ENCODE measurements at regions not wholly inside any gene's neighbourhood (a gene's known extent, or its start where the extent isn't known, plus 50 kb on each side); places are given as distances from the start of the nearest gene placed in this dataset.
"Not testable (repeated sequence)": the region's sequence is repeated elsewhere in the genome, so short reads cannot be mapped to it uniquely, and the experiment has no call there.

DNA sequence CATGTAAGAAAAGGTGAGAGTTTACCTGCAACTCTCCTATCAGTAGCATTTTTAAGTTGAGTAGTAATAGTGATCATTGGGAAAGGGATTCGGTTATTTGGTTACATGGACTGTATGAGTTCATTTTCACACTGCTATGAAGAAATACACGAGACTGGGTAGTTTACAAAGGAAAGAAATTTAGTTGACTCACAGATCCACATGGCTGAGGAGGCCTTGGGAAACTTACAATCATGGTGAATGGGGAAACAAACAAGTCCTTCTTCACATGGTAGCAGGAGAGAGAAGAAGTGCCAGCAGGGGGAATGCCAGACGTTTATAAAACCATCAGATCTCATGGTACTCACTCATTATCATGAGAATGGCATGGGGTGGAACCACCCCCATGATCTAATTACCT is 59.3 kb upstream of the FBXO28 start:
- H3K4me2 ChIP-seq (ENCODE audit: insufficient read depth, low read length), result no peak overlapping the region
- no peaks in the 10 kb centered on the region for H3K9me3 ChIP-seq (ENCODE audit: low read depth, low read length)
- no peaks in the 10 kb centered on the region for H3K79me2 ChIP-seq (ENCODE audit: insufficient read depth, low read length)
- H3K27ac ChIP-seq (ENCODE audit: low read depth, low read length), result no peak overlapping the region
- H3K4me3 ChIP-seq (ENCODE audit: insufficient read depth, low read length), result no peak overlapping the region
- DNase-seq (ENCODE audit: insufficient read length, low spot score, missing footprints), result no peak
- no peaks in the 10 kb centered on the region for H4K20me1 ChIP-seq (ENCODE audit: insufficient read depth, low read length)
- H3K4me1 ChIP-seq (ENCODE audit: insufficient read depth, low read length), result peaks cover 15% of the 10 kb centered on the region
- H3K36me3 ChIP-seq (ENCODE audit: insufficient read depth, low read length), result no peaks in the 10 kb centered on the region
- TF ChIP-seq, protein P1, sequence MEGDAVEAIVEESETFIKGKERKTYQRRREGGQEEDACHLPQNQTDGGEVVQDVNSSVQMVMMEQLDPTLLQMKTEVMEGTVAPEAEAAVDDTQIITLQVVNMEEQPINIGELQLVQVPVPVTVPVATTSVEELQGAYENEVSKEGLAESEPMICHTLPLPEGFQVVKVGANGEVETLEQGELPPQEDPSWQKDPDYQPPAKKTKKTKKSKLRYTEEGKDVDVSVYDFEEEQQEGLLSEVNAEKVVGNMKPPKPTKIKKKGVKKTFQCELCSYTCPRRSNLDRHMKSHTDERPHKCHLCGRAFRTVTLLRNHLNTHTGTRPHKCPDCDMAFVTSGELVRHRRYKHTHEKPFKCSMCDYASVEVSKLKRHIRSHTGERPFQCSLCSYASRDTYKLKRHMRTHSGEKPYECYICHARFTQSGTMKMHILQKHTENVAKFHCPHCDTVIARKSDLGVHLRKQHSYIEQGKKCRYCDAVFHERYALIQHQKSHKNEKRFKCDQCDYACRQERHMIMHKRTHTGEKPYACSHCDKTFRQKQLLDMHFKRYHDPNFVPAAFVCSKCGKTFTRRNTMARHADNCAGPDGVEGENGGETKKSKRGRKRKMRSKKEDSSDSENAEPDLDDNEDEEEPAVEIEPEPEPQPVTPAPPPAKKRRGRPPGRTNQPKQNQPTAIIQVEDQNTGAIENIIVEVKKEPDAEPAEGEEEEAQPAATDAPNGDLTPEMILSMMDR (IDR thresholded peaks at IDR 0.05; ENCODE audit: extremely low read depth, low read depth, low read length), result no peak
- no peaks in the 10 kb centered on the region for H3K27me3 ChIP-seq (ENCODE audit: insufficient read depth, low read length)
- no peak overlapping the region for H2AFZ ChIP-seq (ENCODE audit: low read length)

DNA sequence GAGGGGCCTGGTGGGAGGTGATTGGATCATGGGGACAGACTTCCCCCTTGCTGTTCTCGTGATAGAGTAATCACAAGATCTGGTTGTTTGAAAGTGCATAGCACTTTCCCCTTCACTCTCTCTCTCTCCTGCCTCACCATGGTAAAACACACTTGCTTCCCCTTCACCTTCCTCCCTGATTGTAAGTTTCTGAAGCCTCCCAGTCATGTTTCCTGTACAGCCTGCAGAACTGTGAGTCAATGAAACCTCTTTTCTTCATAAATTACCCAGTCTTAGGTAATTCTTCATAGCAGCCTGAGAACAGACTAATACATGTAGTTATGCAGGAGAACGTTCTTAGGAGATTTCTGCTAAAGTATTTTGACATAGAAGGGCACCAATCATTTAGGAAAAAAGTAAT is 59.9 kb upstream of the FBXO28 start:
- H3K79me2 ChIP-seq (ENCODE audit: insufficient read depth, low read length), result no peaks in the 10 kb centered on the region
- H3K36me3 ChIP-seq (ENCODE audit: insufficient read depth, low read length), result no peaks in the 10 kb centered on the region
- no peaks in the 10 kb centered on the region for H3K27me3 ChIP-seq (ENCODE audit: insufficient read depth, low read length)
- no peak overlapping the region for H3K4me2 ChIP-seq (ENCODE audit: insufficient read depth, low read length)
- H3K27ac ChIP-seq (ENCODE audit: low read depth, low read length), result no peak overlapping the region
- H4K20me1 ChIP-seq (ENCODE audit: insufficient read depth, low read length), result no peaks in the 10 kb centered on the region
- no peak overlapping the region for H2AFZ ChIP-seq (ENCODE audit: low read length)
- no peaks in the 10 kb centered on the region for H3K9me3 ChIP-seq (ENCODE audit: low read depth, low read length)
- H3K4me3 ChIP-seq (ENCODE audit: insufficient read depth, low read length), result no peak overlapping the region
- TF ChIP-seq, protein P1 (IDR thresholded peaks at IDR 0.05; ENCODE audit: extremely low read depth, low read depth, low read length), result no peak
- DNase-seq (ENCODE audit: insufficient read length, low spot score, missing footprints), result no peak
- H3K4me1 ChIP-seq (ENCODE audit: insufficient read depth, low read length), result peaks cover 15% of the 10 kb centered on the region

DNA sequence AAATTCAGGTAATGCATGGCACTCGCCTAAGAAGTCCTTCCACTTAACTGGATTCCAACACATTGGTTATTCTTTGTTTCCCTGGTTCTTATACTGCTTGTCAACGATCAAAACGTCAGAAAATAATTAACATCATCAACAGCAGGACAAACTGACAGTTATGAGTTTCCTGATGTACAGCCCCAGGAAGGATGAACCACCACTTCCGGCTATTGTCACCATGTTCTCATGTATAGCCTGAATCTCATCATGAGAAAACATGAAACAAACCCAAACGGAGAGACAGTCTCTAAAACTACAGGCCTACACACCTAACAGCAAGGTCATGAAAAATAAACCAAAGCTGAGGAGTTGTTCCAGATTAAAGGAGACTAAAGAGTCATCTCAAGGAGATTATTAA is 60.5 kb upstream of the FBXO28 start:
- no peak for DNase-seq (ENCODE audit: insufficient read length, low spot score, missing footprints)
- H4K20me1 ChIP-seq (ENCODE audit: insufficient read depth, low read length), result no peaks in the 10 kb centered on the region
- H2AFZ ChIP-seq (ENCODE audit: low read length), result no peak overlapping the region
- H3K36me3 ChIP-seq (ENCODE audit: insufficient read depth, low read length), result no peaks in the 10 kb centered on the region
- no peak overlapping the region for H3K4me3 ChIP-seq (ENCODE audit: insufficient read depth, low read length)
- H3K4me2 ChIP-seq (ENCODE audit: insufficient read depth, low read length), result no peak overlapping the region
- TF ChIP-seq, protein P1 (IDR thresholded peaks at IDR 0.05; ENCODE audit: extremely low read depth, low read depth, low read length), result no peak
- H3K9me3 ChIP-seq (ENCODE audit: low read depth, low read length), result no peaks in the 10 kb centered on the region
- peaks cover 15% of the 10 kb centered on the region for H3K4me1 ChIP-seq (ENCODE audit: insufficient read depth, low read length)
- H3K79me2 ChIP-seq (ENCODE audit: insufficient read depth, low read length), result no peaks in the 10 kb centered on the region
- H3K27ac ChIP-seq (ENCODE audit: low read depth, low read length), result no peak overlapping the region
- no peaks in the 10 kb centered on the region for H3K27me3 ChIP-seq (ENCODE audit: insufficient read depth, low read length)

DNA sequence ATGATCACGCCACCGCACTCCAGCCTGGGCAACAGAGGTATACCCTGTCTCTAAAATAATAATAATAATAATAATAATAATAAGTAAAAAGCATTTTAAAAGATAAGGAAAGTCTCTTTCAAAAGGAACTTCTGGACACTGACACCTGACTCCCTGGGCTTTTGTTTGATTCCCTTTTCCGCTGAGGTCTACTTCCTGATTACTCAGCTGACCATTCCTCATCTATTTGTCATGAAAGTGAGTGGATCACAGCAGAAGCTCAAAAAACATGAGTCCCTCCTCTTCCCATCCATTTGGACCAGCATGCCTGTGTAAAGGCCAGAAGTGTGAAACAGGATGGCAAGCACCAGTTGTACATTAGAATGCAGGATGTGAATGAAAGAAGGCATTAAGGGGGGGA is 61.1 kb upstream of the FBXO28 start:
- Histone ChIP-seq H3K4me1 (ENCODE audit: insufficient read depth, low read length) (peaks cover 13% of the 10 kb centered on the region), H3K4me2 (ENCODE audit: insufficient read depth, low read length) (no peak overlapping the region), H3K4me3 (ENCODE audit: insufficient read depth, low read length) (no peak overlapping the region), H3K79me2 (ENCODE audit: insufficient read depth, low read length) (no peaks in the 10 kb centered on the region), H3K27ac (ENCODE audit: low read depth, low read length) (no peak overlapping the region), H2AFZ (ENCODE audit: low read length) (peak overlapping the region; percentile 63), H3K36me3 (ENCODE audit: insufficient read depth, low read length) (no peaks in the 10 kb centered on the region), H3K27me3 (ENCODE audit: insufficient read depth, low read length) (no peaks in the 10 kb centered on the region), H3K9me3 (ENCODE audit: low read depth, low read length) (no peaks in the 10 kb centered on the region), H4K20me1 (ENCODE audit: insufficient read depth, low read length) (no peaks in the 10 kb centered on the region)
- peak; percentile 88 for DNase-seq (ENCODE audit: insufficient read length, low spot score, missing footprints)
- TF ChIP-seq, protein P1 (IDR thresholded peaks at IDR 0.05; ENCODE audit: extremely low read depth, low read depth, low read length), result no peak

DNA sequence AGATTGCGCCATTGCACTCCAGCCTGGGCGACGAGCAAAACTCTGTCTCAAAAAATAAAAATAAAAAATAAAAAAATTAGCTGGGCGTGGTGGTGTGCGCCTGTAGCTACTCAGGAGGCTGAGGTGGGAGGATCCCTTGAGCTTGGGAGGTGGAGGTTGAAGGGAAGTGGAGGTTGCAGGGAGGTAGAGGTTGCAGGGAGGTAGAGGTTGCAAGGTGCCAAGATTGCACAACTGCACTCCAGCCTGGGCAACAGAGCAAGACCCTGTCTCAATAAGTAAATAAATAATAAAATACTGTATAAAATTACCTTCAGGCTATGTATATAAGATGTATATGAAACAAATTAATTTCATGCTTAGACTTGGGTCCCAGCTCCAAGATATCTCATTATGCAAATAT is 62.1 kb upstream of the FBXO28 start:
- H3K27me3 ChIP-seq (ENCODE audit: insufficient read depth, low read length); H3K79me2 ChIP-seq (ENCODE audit: insufficient read depth, low read length); H3K27ac ChIP-seq (ENCODE audit: low read depth, low read length); H4K20me1 ChIP-seq (ENCODE audit: insufficient read depth, low read length); H2AFZ ChIP-seq (ENCODE audit: low read length); DNase-seq (ENCODE audit: insufficient read length, low spot score, missing footprints); H3K4me3 ChIP-seq (ENCODE audit: insufficient read depth, low read length); H3K4me2 ChIP-seq (ENCODE audit: insufficient read depth, low read length); H3K9me3 ChIP-seq (ENCODE audit: low read depth, low read length); H3K36me3 ChIP-seq (ENCODE audit: insufficient read depth, low read length): not testable (repeated sequence)
- H3K4me1 ChIP-seq (ENCODE audit: insufficient read depth, low read length), result peaks cover 12% of the 10 kb centered on the region
